Right lobe of liver (tissue), 6 donors: ENCODE measurements at regions not wholly inside any gene's neighbourhood (a gene's known extent, or its start where the extent isn't known, plus 50 kb on each side); places are given as distances from the start of the nearest gene placed in this dataset.
A peak's percentile ranks its signal among the peaks of the same experiment; 100 is the strongest.
"Not testable (repeated sequence)": the region's sequence is repeated elsewhere in the genome, so short reads cannot be mapped to it uniquely, and the experiment has no call there.

ENCODE experiments used
- ATAC-seq, 4 donors: fragments of 200-7000 bp; cut with Tn5 transposase; one replicate each; pipeline ENCODE4 v1.9.1; 2020; ENCODE audit warnings: mild to moderate bottlenecking in 4 of 4, moderate library complexity in 4 of 4
- DNase-seq, 3 donors: peaks; one replicate each; pipeline ENCODE4 v3.0.0-alpha.2; 2020
- H3K27ac ChIP-seq, 3 donors: fragments of 200-600 bp; one replicate each; pipeline ENCODE4 v1.8.0; 2022
- H3K27me3 ChIP-seq, 2 donors: fragments of 200-600 bp; one replicate each; pipeline ENCODE4 v1.8.0; 2022
- H3K36me3 ChIP-seq, 4 donors: fragments of 200-600 bp; sonication (generic) in 1 of 4; one replicate each; pipeline versions ENCODE4 v1.5.1 to v1.8.0; 2017 to 2022; ENCODE audit warnings: control low read depth in 1 of 4
- H3K4me1 ChIP-seq, 4 donors: fragments of 200-600 bp; sonication (generic) in 1 of 4; one replicate each; pipeline versions ENCODE4 v1.5.1 to v1.8.0; 2017 to 2022; ENCODE audit warnings: control low read depth in 1 of 4
- H3K4me3 ChIP-seq, 3 donors: fragments of 200-600 bp; one replicate each; pipeline ENCODE4 v1.8.0; 2022
- H3K9me3 ChIP-seq, 4 donors: fragments of 200-600 bp; sonication (generic) in 1 of 4; one replicate each; pipeline versions ENCODE4 v1.5.1 to v1.8.0; 2017 to 2022; ENCODE audit warnings: control low read depth in 1 of 4
- POLR2A ChIP-seq: fragments of 450-650 bp; IDR thresholded peaks from one replicate; pipeline ENCODE4 v1.6.1; 2017; ENCODE audit warnings: antibody characterized with exemption, mild to moderate bottlenecking
- WGBS: methylation state at CpG from one replicate; pipeline ENCODE4 v1.1.6; 2018; ENCODE audit warnings: low coverage, low lambda C conversion rate; ENCODE audit not compliant: insufficient coverage; ENCODE audit errors: missing lambda C conversion rate; 5-methylcytosine and 5-hydroxymethylcytosine counted together
- intact Hi-C, 2 donors: fragments of 100-400 bp; cut with DNase I; formaldehyde crosslinking; loops; one replicate each; pipeline versions ENCODE4 v1.11.2 to v1.14.1; 2022
- TF ChIP-seq, protein P1 (sequence below), 4 donors: fragments of 200-600 bp in 3 of 4; fragments of 450-650 bp in 1 of 4; IDR thresholded peaks; one replicate each; pipeline versions ENCODE4 v1.5.1 to v1.8.0; 2016 to 2022; ENCODE audit warnings: antibody characterized with exemption in 4 of 4, mild to moderate bottlenecking in 2 of 4
- donor health status: DM: no; HTN: yes; CAD: no.
- donor health status: DM: no; HTN: no; CAD: no.
- donor health status: DM: no; HTN: no; CAD: no.
- donor health status: DM: no; HTN: yes; CAD: no.
- donor health status: DM: no; HTN: yes; CAD: no.

DNA sequence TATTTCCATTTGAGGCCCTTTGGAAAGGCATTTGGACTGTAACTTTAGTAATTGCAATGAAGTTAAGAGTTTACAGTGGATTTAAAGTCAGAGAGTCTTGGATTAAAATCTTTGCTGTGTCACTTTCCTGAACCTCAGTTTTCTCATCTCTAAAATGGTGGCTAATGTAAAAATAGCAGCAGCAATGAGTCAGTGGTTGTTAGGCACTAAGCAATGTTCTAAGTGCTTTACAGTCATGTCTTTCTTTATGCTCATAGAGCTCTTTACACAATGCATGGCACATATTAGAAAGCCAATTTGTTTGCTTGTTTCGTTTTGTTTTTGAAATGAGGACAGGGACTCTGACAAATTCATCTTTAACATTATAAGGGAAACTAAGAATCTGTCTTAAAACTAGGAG lies 222.7 kb upstream of the DNAJC19 start:
- no peak for ATAC-seq
- intact Hi-C loops, result no loop called here

DNA sequence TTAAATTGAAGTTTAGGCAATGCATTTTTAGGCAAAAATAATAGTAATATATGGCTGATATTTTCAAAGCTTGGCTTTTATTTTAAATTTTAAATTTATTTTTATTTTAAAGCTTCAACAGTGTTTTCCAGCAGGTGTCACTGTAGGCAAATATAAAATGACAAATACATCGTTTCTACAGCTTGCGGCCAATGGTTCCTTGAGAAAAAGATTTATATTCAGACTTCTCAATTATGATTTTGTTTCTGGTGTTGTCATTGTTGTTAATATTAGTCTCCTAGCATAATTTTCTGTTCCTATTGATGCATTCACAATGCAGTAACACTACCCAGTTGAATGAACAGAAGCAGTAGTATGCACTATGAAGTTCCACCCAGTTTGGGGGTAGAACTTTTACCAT lies 220.7 kb upstream of the DNAJC19 start:
- no peaks in the 10 kb centered on the region for H3K4me1 ChIP-seq
- peak in 2 of 4 donors; percentile 35 to 38 for ATAC-seq
- H3K27ac ChIP-seq, result no peak overlapping the region
- no peaks in the 10 kb centered on the region for H3K36me3 ChIP-seq
- TF ChIP-seq POLR2A, result no peak
- TF ChIP-seq, protein P1, sequence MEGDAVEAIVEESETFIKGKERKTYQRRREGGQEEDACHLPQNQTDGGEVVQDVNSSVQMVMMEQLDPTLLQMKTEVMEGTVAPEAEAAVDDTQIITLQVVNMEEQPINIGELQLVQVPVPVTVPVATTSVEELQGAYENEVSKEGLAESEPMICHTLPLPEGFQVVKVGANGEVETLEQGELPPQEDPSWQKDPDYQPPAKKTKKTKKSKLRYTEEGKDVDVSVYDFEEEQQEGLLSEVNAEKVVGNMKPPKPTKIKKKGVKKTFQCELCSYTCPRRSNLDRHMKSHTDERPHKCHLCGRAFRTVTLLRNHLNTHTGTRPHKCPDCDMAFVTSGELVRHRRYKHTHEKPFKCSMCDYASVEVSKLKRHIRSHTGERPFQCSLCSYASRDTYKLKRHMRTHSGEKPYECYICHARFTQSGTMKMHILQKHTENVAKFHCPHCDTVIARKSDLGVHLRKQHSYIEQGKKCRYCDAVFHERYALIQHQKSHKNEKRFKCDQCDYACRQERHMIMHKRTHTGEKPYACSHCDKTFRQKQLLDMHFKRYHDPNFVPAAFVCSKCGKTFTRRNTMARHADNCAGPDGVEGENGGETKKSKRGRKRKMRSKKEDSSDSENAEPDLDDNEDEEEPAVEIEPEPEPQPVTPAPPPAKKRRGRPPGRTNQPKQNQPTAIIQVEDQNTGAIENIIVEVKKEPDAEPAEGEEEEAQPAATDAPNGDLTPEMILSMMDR (IDR thresholded peaks at IDR 0.05), result peak; percentile 38 to 54 (median 44)
- H3K27me3 ChIP-seq, result no peaks in the 10 kb centered on the region
- no peaks in the 10 kb centered on the region for H3K9me3 ChIP-seq
- intact Hi-C loops, result no loop called here
- 5% methylated on average over 2 of the region's 2 CpGs for WGBS
- no peak overlapping the region for H3K4me3 ChIP-seq
- no peak for DNase-seq

More for the DNA sequence above, 222.7 kb upstream of the DNAJC19 start:
- H3K4me3 ChIP-seq, result no peak overlapping the region
- 60% methylated on average over 1 of the region's 1 CpG for WGBS
- H3K4me1 ChIP-seq, result no peaks in the 10 kb centered on the region
- H3K9me3 ChIP-seq, result no peaks in the 10 kb centered on the region
- DNase-seq, result no peak
- H3K27ac ChIP-seq, result no peak overlapping the region
- no peak for TF ChIP-seq POLR2A
- TF ChIP-seq, protein P1 (IDR thresholded peaks at IDR 0.05), result no peak
- H3K36me3 ChIP-seq, result no peaks in the 10 kb centered on the region
- no peaks in the 10 kb centered on the region for H3K27me3 ChIP-seq

DNA sequence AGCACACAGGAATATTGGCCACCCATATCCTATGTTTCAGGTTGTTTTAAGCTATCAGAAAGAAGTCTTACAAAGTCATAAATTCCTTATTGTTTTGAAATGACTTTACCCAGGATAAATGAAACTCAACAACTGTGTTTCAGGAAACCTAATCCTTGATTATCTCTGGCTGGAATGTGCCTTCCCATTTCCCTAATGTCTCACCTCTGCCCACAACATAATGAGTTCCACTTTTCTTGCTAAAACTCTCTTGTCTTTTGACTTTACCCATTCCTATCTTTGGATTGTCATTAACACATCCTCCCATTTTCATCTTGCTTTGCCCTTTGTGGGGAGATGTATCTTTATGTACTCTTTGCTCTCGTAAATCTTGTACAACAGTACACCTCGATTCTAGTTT lies 200.0 kb upstream of the DNAJC19 start:
- WGBS, result 56% methylated on average over 2 of the region's 2 CpGs
- intact Hi-C loops, result no loop called here
- DNase-seq (no peak), ATAC-seq (no peak)
- Histone ChIP-seq H3K27me3 (no peaks in the 10 kb centered on the region), H3K36me3 (no peaks in the 10 kb centered on the region), H3K4me1 (no peaks in the 10 kb centered on the region), H3K9me3 (no peaks in the 10 kb centered on the region), H3K4me3 (no peak overlapping the region), H3K27ac (no peak overlapping the region)
- TF ChIP-seq POLR2A, result no peak
- TF ChIP-seq, protein P1 (IDR thresholded peaks at IDR 0.05), result no peak

DNA sequence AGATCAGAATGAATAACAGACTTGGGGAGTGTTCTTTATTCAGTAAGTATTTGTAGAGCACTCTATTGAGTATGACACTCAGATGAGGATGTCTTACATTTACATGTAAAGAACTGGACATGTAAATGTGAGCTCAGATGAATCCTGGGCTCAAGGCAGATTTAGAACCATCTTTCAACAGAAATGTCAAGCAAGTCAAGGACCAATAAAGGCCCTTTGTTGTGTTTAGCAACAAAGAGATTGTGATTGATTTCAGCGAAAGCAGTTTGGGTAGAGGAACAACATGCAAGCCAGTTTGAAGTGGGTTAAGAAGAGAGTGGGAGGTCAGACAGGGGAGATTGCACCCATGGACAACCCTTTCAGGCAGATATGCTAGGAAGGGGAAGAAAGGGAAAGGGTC lies 194.2 kb upstream of the DNAJC19 start:
- intact Hi-C loops, result no loop called here
- no peak for ATAC-seq
- TF ChIP-seq, protein P1 (IDR thresholded peaks at IDR 0.05), result no peak
- no peak for TF ChIP-seq POLR2A
- Histone ChIP-seq H3K4me3 (no peak overlapping the region), H3K36me3 (no peaks in the 10 kb centered on the region), H3K27me3 (no peaks in the 10 kb centered on the region), H3K4me1 (no peaks in the 10 kb centered on the region), H3K9me3 (no peaks in the 10 kb centered on the region), H3K27ac (no peak overlapping the region)
- 89% methylated on average over 1 of the region's 1 CpG for WGBS
- no peak for DNase-seq

DNA sequence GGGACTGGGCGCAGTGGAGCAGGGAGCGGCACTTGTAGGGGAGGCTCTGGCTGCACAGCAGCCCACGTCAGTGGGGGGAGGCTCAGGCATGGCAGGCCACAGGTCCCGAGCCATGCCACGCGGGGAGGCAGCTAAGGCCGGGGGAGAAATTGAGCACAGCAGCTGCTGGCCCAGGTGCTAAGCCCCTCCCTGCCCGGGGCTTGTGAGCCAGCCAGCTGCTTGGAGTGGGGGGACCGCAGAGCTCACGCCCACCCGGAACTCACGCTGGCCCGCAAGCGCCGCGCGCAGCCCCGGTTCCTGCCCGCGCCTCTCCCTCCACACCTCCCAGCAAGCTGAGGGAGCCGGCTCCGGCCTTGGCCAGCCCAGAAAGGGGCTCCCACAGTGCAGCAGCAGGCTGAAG lies 193.5 kb upstream of the DNAJC19 start:
- ATAC-seq, H3K4me1 ChIP-seq, H3K27ac ChIP-seq, H3K36me3 ChIP-seq, intact Hi-C loops, H3K4me3 ChIP-seq, H3K9me3 ChIP-seq, H3K27me3 ChIP-seq, DNase-seq: not testable (repeated sequence)
- WGBS, result no CpG with 5 or more reads among the region's 22 CpGs
